ENCODE measurements at regions not wholly inside any gene's neighbourhood (a gene's known extent, or its start where the extent isn't known, plus 50 kb on each side); places are given as distances from the start of the nearest gene placed in this dataset.

- no peak for DNase-seq (ENCODE audit: low spot score)
- Histone ChIP-seq H3K9me2 (ENCODE audit: insufficient read depth, low read length) (no peaks in the 10 kb centered on the region), H3K4me3 (ENCODE audit: low read depth, low read length, poor library complexity, severe bottlenecking) (no peak overlapping the region), H2AFZ (ENCODE audit: low read length) (no peak overlapping the region), H3K79me2 (ENCODE audit: insufficient read depth, low read depth, low read length) (no peaks in the 10 kb centered on the region), H4K20me1 (ENCODE audit: insufficient read depth, low read length) (no peaks in the 10 kb centered on the region), H3K36me3 (ENCODE audit: insufficient read depth, low read length) (no peaks in the 10 kb centered on the region), H3K4me2 (ENCODE audit: low read length) (no peak overlapping the region), H3K27ac (ENCODE audit: low read depth, low read length, poor library complexity, severe bottlenecking) (no peak overlapping the region), H3K4me1 (ENCODE audit: insufficient read depth, low read length, poor library complexity, severe bottlenecking) (no peaks in the 10 kb centered on the region), H3K9me3 (ENCODE audit: low read length) (no peaks in the 10 kb centered on the region)
- no TSS peak for BruUV-seq (replicated peaks)
- intact Hi-C loops (cut with micrococcal nuclease; ENCODE audit: unreplicated experiment) = no loop called here
- TF ChIP-seq, protein P1, sequence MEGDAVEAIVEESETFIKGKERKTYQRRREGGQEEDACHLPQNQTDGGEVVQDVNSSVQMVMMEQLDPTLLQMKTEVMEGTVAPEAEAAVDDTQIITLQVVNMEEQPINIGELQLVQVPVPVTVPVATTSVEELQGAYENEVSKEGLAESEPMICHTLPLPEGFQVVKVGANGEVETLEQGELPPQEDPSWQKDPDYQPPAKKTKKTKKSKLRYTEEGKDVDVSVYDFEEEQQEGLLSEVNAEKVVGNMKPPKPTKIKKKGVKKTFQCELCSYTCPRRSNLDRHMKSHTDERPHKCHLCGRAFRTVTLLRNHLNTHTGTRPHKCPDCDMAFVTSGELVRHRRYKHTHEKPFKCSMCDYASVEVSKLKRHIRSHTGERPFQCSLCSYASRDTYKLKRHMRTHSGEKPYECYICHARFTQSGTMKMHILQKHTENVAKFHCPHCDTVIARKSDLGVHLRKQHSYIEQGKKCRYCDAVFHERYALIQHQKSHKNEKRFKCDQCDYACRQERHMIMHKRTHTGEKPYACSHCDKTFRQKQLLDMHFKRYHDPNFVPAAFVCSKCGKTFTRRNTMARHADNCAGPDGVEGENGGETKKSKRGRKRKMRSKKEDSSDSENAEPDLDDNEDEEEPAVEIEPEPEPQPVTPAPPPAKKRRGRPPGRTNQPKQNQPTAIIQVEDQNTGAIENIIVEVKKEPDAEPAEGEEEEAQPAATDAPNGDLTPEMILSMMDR (conservative IDR thresholded peaks at IDR 0.05; ENCODE audit: low read length) = no peak
- no peak for TF ChIP-seq EZH2phosphoT487 (IDR thresholded peaks at IDR 0.05; ENCODE audit: borderline replicate concordance, low read depth, low read length)
- ChIA-PET CTCF (ENCODE audit: unreplicated experiment) (no interaction called here), POLR2A (interaction anchor here (0.6 to 0.9 kb wide), 2 partner anchors 49 to 186 kb away, joined by 3 to 4 read pairs; no protein-coding TSS in a partner anchor)
These were observed 228.3 kb upstream of the BRINP1 start for GRCh38 chr9:119597499-119597898.

DNA sequence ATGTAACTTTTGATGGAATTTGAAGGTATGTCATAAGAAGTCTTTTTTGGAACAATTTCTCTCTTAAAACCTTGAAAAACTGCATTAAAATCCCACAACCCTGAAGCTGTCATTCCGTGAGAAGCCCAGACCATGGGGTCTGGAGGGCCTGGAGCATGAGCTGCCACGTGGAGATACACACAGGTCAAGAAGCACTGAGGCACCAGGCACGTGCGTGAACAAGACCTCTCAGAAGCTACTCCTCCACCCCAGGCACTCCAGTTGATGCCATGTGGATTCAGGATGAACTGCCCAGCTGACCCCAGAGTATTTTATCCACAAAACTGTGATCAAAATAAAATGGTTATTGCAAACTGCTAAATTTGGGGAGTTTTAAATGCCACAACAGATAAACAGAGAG is 227.5 kb upstream of the BRINP1 start:
- no peaks in the 10 kb centered on the region for H3K79me2 ChIP-seq (ENCODE audit: insufficient read depth, low read depth, low read length)
- DNase-seq (ENCODE audit: low spot score) = no peak
- no peak overlapping the region for H3K4me3 ChIP-seq (ENCODE audit: low read depth, low read length, poor library complexity, severe bottlenecking)
- H4K20me1 ChIP-seq (ENCODE audit: insufficient read depth, low read length) = no peaks in the 10 kb centered on the region
- no peaks in the 10 kb centered on the region for H3K36me3 ChIP-seq (ENCODE audit: insufficient read depth, low read length)
- BruUV-seq (replicated peaks) = no TSS peak
- no peak overlapping the region for H2AFZ ChIP-seq (ENCODE audit: low read length)
- H3K27ac ChIP-seq (ENCODE audit: low read depth, low read length, poor library complexity, severe bottlenecking) = no peak overlapping the region
- ChIA-PET POLR2A (no interaction called here), CTCF (ENCODE audit: unreplicated experiment) (no interaction called here)
- no peaks in the 10 kb centered on the region for H3K4me1 ChIP-seq (ENCODE audit: insufficient read depth, low read length, poor library complexity, severe bottlenecking)
- H3K4me2 ChIP-seq (ENCODE audit: low read length) = no peak overlapping the region
- H3K9me2 ChIP-seq (ENCODE audit: insufficient read depth, low read length) = no peaks in the 10 kb centered on the region
- no peaks in the 10 kb centered on the region for H3K9me3 ChIP-seq (ENCODE audit: low read length)
- no peak for TF ChIP-seq EZH2phosphoT487 (IDR thresholded peaks at IDR 0.05; ENCODE audit: borderline replicate concordance, low read depth, low read length)
- TF ChIP-seq, protein P1 (conservative IDR thresholded peaks at IDR 0.05; ENCODE audit: low read length) = no peak
- intact Hi-C loops (cut with micrococcal nuclease; ENCODE audit: unreplicated experiment) = no loop called here

- Histone ChIP-seq H4K20me1 (ENCODE audit: insufficient read depth, low read length) (no peaks in the 10 kb centered on the region), H3K36me3 (ENCODE audit: insufficient read depth, low read length) (no peaks in the 10 kb centered on the region), H3K27ac (ENCODE audit: low read depth, low read length, poor library complexity, severe bottlenecking) (no peak overlapping the region), H3K79me2 (ENCODE audit: insufficient read depth, low read depth, low read length) (no peaks in the 10 kb centered on the region), H3K9me2 (ENCODE audit: insufficient read depth, low read length) (no peaks in the 10 kb centered on the region), H3K9me3 (ENCODE audit: low read length) (no peaks in the 10 kb centered on the region), H3K4me2 (ENCODE audit: low read length) (no peak overlapping the region), H3K4me1 (ENCODE audit: insufficient read depth, low read length, poor library complexity, severe bottlenecking) (no peaks in the 10 kb centered on the region), H2AFZ (ENCODE audit: low read length) (no peak overlapping the region), H3K4me3 (ENCODE audit: low read depth, low read length, poor library complexity, severe bottlenecking) (no peak overlapping the region)
- BruUV-seq (replicated peaks) = no TSS peak
- POLR2A ChIA-PET = interaction anchor here (0.6 kb wide), 1 partner anchor 68 kb away, joined by 3 read pairs; no protein-coding TSS in a partner anchor
- TF ChIP-seq, protein P1 (conservative IDR thresholded peaks at IDR 0.05; ENCODE audit: low read length) = no peak
- no peak for TF ChIP-seq EZH2phosphoT487 (IDR thresholded peaks at IDR 0.05; ENCODE audit: borderline replicate concordance, low read depth, low read length)
- no peak for DNase-seq (ENCODE audit: low spot score)
- intact Hi-C loops (cut with micrococcal nuclease; ENCODE audit: unreplicated experiment) = no loop called here
- CTCF ChIA-PET (ENCODE audit: unreplicated experiment) = no interaction called here
These were observed 219.9 kb upstream of the BRINP1 start for GRCh38 chr9:119588874-119589744.

Measured in OCI-LY7 (cell line).